IMR-90 (cell line): ENCODE measurements at regions not wholly inside any gene's neighbourhood (a gene's known extent, or its start where the extent isn't known, plus 50 kb on each side); places are given as distances from the start of the nearest gene placed in this dataset.

Experiments used
- ATAC-seq: fragments of 200-7000 bp; cut with Tn5 transposase; 2 replicates; pipeline ENCODE4 v1.9.1; 2020; ENCODE audit warnings: low read depth, mild to moderate bottlenecking, moderate library complexity
- BruUV-seq: library from RNA; stranded (reverse); fragments of 400-500 nt; replicated peaks from 2 replicates; lab custom pipeline; 2021; lab: Mats Ljungman, UMichigan
- CTCF ChIA-PET: fragments of 300-600 bp; formaldehyde crosslinking; extraction: SDS; loops from one replicate; lab custom pipeline; 2021; ENCODE audit warnings: antibody characterized with exemption; lab: Yijun Ruan, JAX
- POLR2A ChIA-PET: fragments of 300-600 bp; sonication (Branson Sonifier 250); formaldehyde crosslinking; loops from one replicate; lab custom pipeline; 2022; ENCODE audit warnings: antibody characterized with exemption; ENCODE audit not compliant: unreplicated experiment; lab: Charles Lee
- DNase-seq: peaks from one replicate; pipeline ENCODE4 v3.0.0; 2013
- H2AFZ ChIP-seq: replicated peaks from 2 replicates; pipeline ENCODE3; 2013; ENCODE audit warnings: low read length, mild to moderate bottlenecking; ENCODE audit not compliant: poor library complexity
- H2AK5ac ChIP-seq: 2 replicates; pipeline ENCODE4 v1.6.1; 2013; ENCODE audit warnings: low read depth, low read length, inconsistent platforms
- H2AK9ac ChIP-seq: replicated peaks from 2 replicates; pipeline ENCODE3; 2013; ENCODE audit warnings: mild to moderate bottlenecking, low read depth, low read length, moderate library complexity; ENCODE audit not compliant: poor library complexity
- H2BK120ac ChIP-seq: 2 replicates; pipeline ENCODE4 v1.6.1; 2013; ENCODE audit warnings: low read depth, low read length, inconsistent platforms
- H2BK15ac ChIP-seq: 3 replicates; pipeline ENCODE4 v1.6.1; 2013; ENCODE audit warnings: low read depth, low read length, inconsistent platforms
- H2BK20ac ChIP-seq: 2 replicates; pipeline ENCODE4 v1.6.1; 2013; ENCODE audit warnings: low read depth, mild to moderate bottlenecking, inconsistent platforms, low read length, moderate library complexity
- H2BK5ac ChIP-seq: 2 replicates; pipeline ENCODE4 v1.6.1; 2013; ENCODE audit warnings: mild to moderate bottlenecking, low read depth, low read length, inconsistent platforms; ENCODE audit not compliant: poor library complexity, severe bottlenecking
- H3K14ac ChIP-seq: replicated peaks from 2 replicates; pipeline ENCODE4 v1.6.1; 2013; ENCODE audit warnings: low read depth, low read length, inconsistent platforms
- H3K18ac ChIP-seq: 2 replicates; pipeline ENCODE4 v1.6.1; 2013; ENCODE audit warnings: low read depth, low read length, control low read depth
- H3K23ac ChIP-seq: 2 replicates; pipeline ENCODE4 v1.6.1; 2013; ENCODE audit warnings: low read depth, low read length, inconsistent platforms
- H3K27ac ChIP-seq: 2 replicates; pipeline ENCODE4 v1.5.1; 2013; ENCODE audit warnings: mild to moderate bottlenecking, control low read depth, low read length; ENCODE audit not compliant: insufficient read depth
- H3K27me3 ChIP-seq: 2 replicates; pipeline ENCODE4 v1.6.1; 2013; ENCODE audit warnings: low read length; ENCODE audit not compliant: control insufficient read depth, insufficient read depth
- H3K36me3 ChIP-seq: 2 replicates; pipeline ENCODE4 v1.6.1; 2013; ENCODE audit warnings: low read length, mixed read lengths; ENCODE audit not compliant: control insufficient read depth, insufficient read depth
- H3K4ac ChIP-seq: 2 replicates; pipeline ENCODE4 v1.6.1; 2013; ENCODE audit warnings: low read depth, low read length, inconsistent platforms
- H3K4me1 ChIP-seq: 2 replicates; pipeline ENCODE4 v1.6.1; 2013; ENCODE audit warnings: low read length, mixed read lengths; ENCODE audit not compliant: control insufficient read depth, insufficient read depth
- H3K4me2 ChIP-seq: 2 replicates; pipeline ENCODE4 v1.6.1; 2013; ENCODE audit warnings: low read depth, mild to moderate bottlenecking, control low read depth, low read length, moderate library complexity
- H3K4me3 ChIP-seq: 2 replicates; pipeline ENCODE4 v1.5.1; 2013; ENCODE audit warnings: low read depth, mild to moderate bottlenecking, control low read depth, low read length, moderate library complexity; ENCODE audit not compliant: insufficient read depth
- H3K56ac ChIP-seq: 2 replicates; pipeline ENCODE4 v1.6.1; 2013; ENCODE audit warnings: low read length, inconsistent platforms; ENCODE audit not compliant: insufficient read depth; ENCODE audit errors: extremely low read depth
- H3K79me1 ChIP-seq, 2 experiments: 2 replicates each; pipeline ENCODE4 v1.6.1; 2013; ENCODE audit warnings: low read length in 2 of 2, inconsistent platforms in 1 of 2, low read depth in 1 of 2
- H3K9ac ChIP-seq: 2 replicates; pipeline ENCODE4 v1.6.1; 2013; ENCODE audit warnings: low read depth, low read length, control low read depth
- H3K9me1 ChIP-seq: 2 replicates; pipeline ENCODE4 v1.6.1; 2013; ENCODE audit warnings: low read length, inconsistent platforms; ENCODE audit not compliant: insufficient read depth
- H3K9me3 ChIP-seq: 2 replicates; pipeline ENCODE4 v1.6.1; 2013; ENCODE audit warnings: low read length; ENCODE audit not compliant: control insufficient read depth, insufficient read depth
- H4K20me1 ChIP-seq: 2 replicates; pipeline ENCODE4 v1.6.1; 2013; ENCODE audit warnings: low read length, inconsistent platforms; ENCODE audit not compliant: insufficient read depth
- H4K5ac ChIP-seq: 2 replicates; pipeline ENCODE4 v1.6.1; 2013; ENCODE audit warnings: mild to moderate bottlenecking, low read depth, low read length, control low read depth
- H4K8ac ChIP-seq, 2 experiments: 2 replicates each; pipeline ENCODE4 v1.6.1; 2013; ENCODE audit warnings: low read depth in 2 of 2, low read length in 2 of 2, control low read depth in 1 of 2, inconsistent platforms in 1 of 2
- H4K91ac ChIP-seq: 2 replicates; pipeline ENCODE4 v1.6.1; 2013; ENCODE audit warnings: low read depth, low read length, inconsistent platforms; ENCODE audit not compliant: insufficient read depth
- MAFK ChIP-seq: IDR thresholded peaks from 2 replicates; pipeline ENCODE4 v1.6.1; 2012; ENCODE audit warnings: low read depth, low read length, improper control_type of control experiment
- NFE2L2 ChIP-seq: fragments of 150-350 bp; IDR thresholded peaks from 2 replicates; pipeline ENCODE4 v1.6.1; 2016; ENCODE audit warnings: low read depth, mild to moderate bottlenecking, low read length
- WGBS, 2 experiments: methylation state at CpG; one replicate each; pipeline versions ENCODE4 v1.1.5 to v1.1.7; 2013; ENCODE audit warnings: missing lambda C conversion rate in 2 of 2; ENCODE audit not compliant: insufficient read length in 1 of 2; ENCODE audit errors: extremely low coverage in 2 of 2; 5-methylcytosine and 5-hydroxymethylcytosine counted together
- dilution Hi-C: fragments of 300-500 bp; cut with HindIII; formaldehyde crosslinking; loops from one replicate; pipeline ENCODE4 v1.14.3; 2018; ENCODE audit warnings: low sequenced_read_pairs; ENCODE audit not compliant: unreplicated experiment
- in situ Hi-C: fragments of 300-500 bp; cut with MboI; formaldehyde crosslinking; loops from 3 replicates; pipeline ENCODE4 v1.14.3; 2019; ENCODE audit warnings: low sequenced_read_pairs, inconsistent platforms, mixed read lengths
- intact Hi-C: fragments of 100-400 bp; cut with micrococcal nuclease; formaldehyde crosslinking; loops from 2 replicates; pipeline ENCODE4 v1.10.0; 2022

DNA sequence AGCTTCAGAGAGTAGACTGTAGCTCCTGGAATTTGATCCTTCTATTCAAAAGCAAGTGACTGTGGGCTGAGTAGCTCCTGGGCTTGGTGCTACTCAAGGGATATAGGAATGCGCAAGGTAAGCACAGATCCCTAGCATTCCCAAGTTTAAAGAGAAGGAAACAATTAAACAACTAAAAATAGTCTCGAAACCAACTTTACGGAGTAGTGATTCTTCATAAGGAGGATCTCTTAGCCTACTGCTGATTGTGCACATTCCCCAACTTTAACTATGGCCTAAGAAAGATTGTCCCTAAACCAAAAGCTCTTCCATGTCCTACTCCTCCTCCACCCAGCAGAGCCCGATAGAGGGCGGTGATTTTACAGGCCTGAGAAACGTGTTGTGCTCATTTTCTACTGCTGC is 226.5 kb upstream of the CAMK1G start:
- no TSS peak for BruUV-seq
- no peaks in the 10 kb centered on the region for H3K79me1 ChIP-seq
- no peak overlapping the region for H2AK9ac ChIP-seq
- H2BK5ac ChIP-seq, result no peak overlapping the region
- no peak overlapping the region for H4K5ac ChIP-seq
- H3K56ac ChIP-seq, result no peak overlapping the region
- H2BK20ac ChIP-seq, result no peak overlapping the region
- no peak overlapping the region for H2BK120ac ChIP-seq
- intact Hi-C loops (loop anchor here (10.0 kb wide), 1 partner anchor 1112 kb away; the partner anchor contains the start of gene PLXNA2), in situ Hi-C loops (loop anchor here (10.0 kb wide), 1 partner anchor 78 kb away; no protein-coding TSS in a partner anchor), dilution Hi-C loops (no loop called here)
- no peak overlapping the region for H3K14ac ChIP-seq
- ATAC-seq (no peak), DNase-seq (no peak)
- no peaks in the 10 kb centered on the region for H3K9me1 ChIP-seq
- H3K4me2 ChIP-seq, result no peak overlapping the region
- no peak overlapping the region for H3K18ac ChIP-seq
- CTCF ChIA-PET, result no interaction called here
- H4K20me1 ChIP-seq, result no peaks in the 10 kb centered on the region
- no peak overlapping the region for H4K8ac ChIP-seq
- H3K4me1 ChIP-seq, result no peaks in the 10 kb centered on the region
- no peaks in the 10 kb centered on the region for H3K36me3 ChIP-seq
- no peak overlapping the region for H2AFZ ChIP-seq
- TF ChIP-seq MAFK, result 0 out of 2 replicates have a peak, but pooled peaks have one; percentile 13
- no peak for TF ChIP-seq NFE2L2
- H3K27ac ChIP-seq, result no peak overlapping the region
- no peak overlapping the region for H3K9ac ChIP-seq
- POLR2A ChIA-PET, result no interaction called here
- H3K4ac ChIP-seq, result no peak overlapping the region
- H2BK15ac ChIP-seq, result no peak overlapping the region
- H3K9me3 ChIP-seq, result no peaks in the 10 kb centered on the region
- no peak overlapping the region for H2AK5ac ChIP-seq
- no peak overlapping the region for H3K4me3 ChIP-seq
- WGBS, 2 experiments, result no CpG with 5 or more reads among the region's 6 CpGs
- no peak overlapping the region for H4K91ac ChIP-seq
- no peak overlapping the region for H3K23ac ChIP-seq
- no peaks in the 10 kb centered on the region for H3K27me3 ChIP-seq
